ENCODE measurements at regions not wholly inside any gene's neighbourhood (a gene's known extent, or its start where the extent isn't known, plus 50 kb on each side); places are given as distances from the start of the nearest gene placed in this dataset.

- no peak for TF ChIP-seq CTCF (IDR thresholded peaks at IDR 0.05)
- TF ChIP-seq POLR2A (IDR thresholded peaks at IDR 0.05): no peak
These were observed 204.6 kb upstream of the SLC38A2 start for GRCh38 chr12:46577063-46577776.

Measured in body of pancreas (tissue), 4 donors.